ENCODE measurements at regions not wholly inside any gene's neighbourhood (a gene's known extent, or its start where the extent isn't known, plus 50 kb on each side); places are given as distances from the start of the nearest gene placed in this dataset.

GRCh38 chr9:117917873-117918272, 213.7 kb downstream of the TLR4 start (continued):
- no peak for TF ChIP-seq ZNF687 (IDR thresholded peaks at IDR 0.05)
- TF ChIP-seq ZBED1 (IDR thresholded peaks at IDR 0.05; ENCODE audit: borderline replicate concordance), result no peak
- no peak for TF ChIP-seq CREM (IDR thresholded peaks at IDR 0.05; ENCODE audit: low read depth)
- TF ChIP-seq KDM1A (IDR thresholded peaks at IDR 0.05; ENCODE audit: borderline replicate concordance), result no peak
- no peak for TF ChIP-seq MEF2B (IDR thresholded peaks at IDR 0.05; ENCODE audit: partially characterized antibody, poor library complexity, severe bottlenecking)
- TF ChIP-seq YBX1 (IDR thresholded peaks at IDR 0.05), result no peak
- no peak for TF ChIP-seq NFYA (IDR thresholded peaks at IDR 0.05; ENCODE audit: borderline replicate concordance, low read depth, low read length)
- no peak for TF ChIP-seq CBX3 (IDR thresholded peaks at IDR 0.05; ENCODE audit: borderline replicate concordance, low read depth)
- no peak for TF ChIP-seq CHD2 (IDR thresholded peaks at IDR 0.05; ENCODE audit: borderline replicate concordance, low read depth, low read length)

- H3K4me1 ChIP-seq (ENCODE audit: control insufficient read depth, insufficient read depth, low read length), result no peaks in the 10 kb centered on the region
- ChIA-PET SMC1A (ENCODE audit: uncharacterized antibody, unreplicated experiment) (interaction anchor here (0.7 kb wide), 1 partner anchor 10 kb away, joined by 3 read pairs; no protein-coding TSS in a partner anchor), POLR2A (no interaction called here), CTCF (no interaction called here), RAD21 (ENCODE audit: unreplicated experiment) (no interaction called here)
- no peak for ATAC-seq
- no peaks in the 10 kb centered on the region for H4K20me1 ChIP-seq (ENCODE audit: control insufficient read depth, insufficient read depth)
- H3K27ac ChIP-seq (ENCODE audit: control insufficient read depth, insufficient read depth), result no peak overlapping the region
- no peak overlapping the region for H2AFZ ChIP-seq (ENCODE audit: control insufficient read depth, low read depth, low read length)
- no peaks in the 10 kb centered on the region for H3K79me2 ChIP-seq (ENCODE audit: control insufficient read depth, insufficient read depth, low read length)
- no peak overlapping the region for H3K4me3 ChIP-seq
- no peaks in the 10 kb centered on the region for H3K9me3 ChIP-seq (replicated peaks; ENCODE audit: control insufficient read depth, insufficient read depth, low read length)
- BruUV-seq (replicated peaks), result no TSS peak
- FAIRE-seq, result no peak
- WGBS (ENCODE audit: insufficient coverage, insufficient replicate concordance, low lambda C conversion rate, missing lambda C conversion rate), result 16% methylated on average over 3 of the region's 3 CpGs
- no peaks in the 10 kb centered on the region for H3K27me3 ChIP-seq (replicated peaks in 1 of 2; ENCODE audit: control insufficient read depth in 2 of 2, insufficient read depth in 2 of 2, low read length in 1 of 2)
- no peak for DNase-seq (ENCODE audit: low read depth, low spot score)
- no peaks in the 10 kb centered on the region for H3K36me3 ChIP-seq (ENCODE audit: control insufficient read depth in 2 of 2, insufficient read depth in 2 of 2, low read length in 1 of 2)
- intact Hi-C loops (cut with micrococcal nuclease; ENCODE audit: unreplicated experiment), result no loop called here
- H3K9ac ChIP-seq (ENCODE audit: control insufficient read depth, insufficient read depth, low read length), result no peak overlapping the region
- in situ Hi-C loops (cut with MboI), result no loop called here
- H3K4me2 ChIP-seq (ENCODE audit: control insufficient read depth, insufficient read depth), result no peak overlapping the region
- TF ChIP-seq STAT1 (conservative IDR thresholded peaks at IDR 0.05), result no peak
- TF ChIP-seq NFYA (IDR thresholded peaks at IDR 0.05; ENCODE audit: borderline replicate concordance, low read depth, low read length), result no peak
- no peak for TF ChIP-seq TCF12 (IDR thresholded peaks at IDR 0.05; ENCODE audit: low read depth, low read length)
- no peak for TF ChIP-seq STAT3 (IDR thresholded peaks at IDR 0.05; ENCODE audit: low read depth, low read length)
- no peak for TF ChIP-seq NFIC (IDR thresholded peaks at IDR 0.05; ENCODE audit: low read depth, low read length)
- no peak for TF ChIP-seq YBX1 (IDR thresholded peaks at IDR 0.05)
- TF ChIP-seq MTA2 (IDR thresholded peaks at IDR 0.05; ENCODE audit: low read depth), result no peak
- TF ChIP-seq SIX5 (IDR thresholded peaks at IDR 0.05; ENCODE audit: low read depth, low read length, severe bottlenecking), result no peak
- no peak for TF ChIP-seq CTCF (IDR thresholded peaks at IDR 0.05 in 2 of 3, conservative IDR thresholded peaks at IDR 0.05 in 1 of 3; ENCODE audit: control insufficient read depth in 2 of 3, extremely low read depth in 1 of 3, insufficient read depth in 1 of 3, low read depth in 3 of 3, low read length in 3 of 3)
- TF ChIP-seq KLF5 (IDR thresholded peaks at IDR 0.05; ENCODE audit: partially characterized antibody), result no peak
These were observed 215.3 kb downstream of the TLR4 start for GRCh38 chr9:117919538-117919937.

All from GM12878 (cell line).